Chondrocyte (in vitro differentiated cells): ENCODE measurements at regions not wholly inside any gene's neighbourhood (a gene's known extent, or its start where the extent isn't known, plus 50 kb on each side); places are given as distances from the start of the nearest gene placed in this dataset.

Experiments
- DNase-seq: peaks from one replicate; pipeline ENCODE4 v3.0.0; 2021; ENCODE audit warnings: mixed read lengths, low spot score
- H3K27ac Mint-ChIP-seq: one replicate; pipeline ENCODE4 v1.8.0; 2021; ENCODE audit warnings: mild to moderate bottlenecking, moderate library complexity, mixed read lengths; ENCODE audit not compliant: unreplicated experiment
- H3K27me3 Mint-ChIP-seq: 2 replicates; pipeline ENCODE4 v1.8.0; 2021; ENCODE audit warnings: low read depth, mixed read lengths
- H3K36me3 Mint-ChIP-seq: 2 replicates; pipeline ENCODE4 v1.8.0; 2021; ENCODE audit warnings: low read depth, mixed read lengths
- H3K4me1 Mint-ChIP-seq: 2 replicates; pipeline ENCODE4 v1.8.0; 2021; ENCODE audit warnings: low read depth, mild to moderate bottlenecking, mixed read lengths
- H3K4me3 Mint-ChIP-seq: one replicate; pipeline ENCODE4 v1.8.0; 2021; ENCODE audit warnings: mild to moderate bottlenecking, moderate library complexity, mixed read lengths; ENCODE audit not compliant: unreplicated experiment
- H3K9me3 Mint-ChIP-seq: 2 replicates; pipeline ENCODE4 v1.8.0; 2021; ENCODE audit warnings: low read depth, mixed read lengths
- TF ChIP-seq, protein P1 (sequence below): fragments of 200-600 bp; sonication (generic); IDR thresholded peaks from 2 replicates; pipeline ENCODE4 v1.5.0; 2021; ENCODE audit warnings: antibody characterized with exemption, mild to moderate bottlenecking, moderate library complexity

DNA sequence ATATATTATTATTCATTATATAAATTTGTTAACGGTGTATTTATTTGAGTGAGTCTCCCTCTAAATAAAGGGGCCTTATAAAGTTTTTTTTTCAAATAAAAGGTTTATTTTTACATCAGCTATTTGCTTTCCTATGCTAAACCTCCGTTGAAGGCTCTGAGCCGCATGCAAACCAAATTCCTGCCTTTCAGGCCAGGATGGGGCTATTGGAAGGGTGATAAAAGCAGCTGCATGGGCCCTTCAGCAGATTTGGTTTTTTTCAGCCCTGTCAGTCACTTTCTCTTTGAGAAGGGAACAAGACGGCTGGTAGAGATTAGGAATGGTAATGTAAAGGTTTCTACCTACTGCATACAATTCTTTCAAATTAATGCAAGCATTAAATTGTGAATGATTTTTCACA, 244.2 kb downstream of the WNT5A start:
- Mint-ChIP-seq H3K9me3 (peaks cover 4% of the 10 kb centered on the region), H3K4me3 (no peak overlapping the region), H3K36me3 (peaks cover 3% of the 10 kb centered on the region), H3K4me1 (no peaks in the 10 kb centered on the region), H3K27me3 (no peaks in the 10 kb centered on the region), H3K27ac (no peak overlapping the region)
- TF ChIP-seq, protein P1, sequence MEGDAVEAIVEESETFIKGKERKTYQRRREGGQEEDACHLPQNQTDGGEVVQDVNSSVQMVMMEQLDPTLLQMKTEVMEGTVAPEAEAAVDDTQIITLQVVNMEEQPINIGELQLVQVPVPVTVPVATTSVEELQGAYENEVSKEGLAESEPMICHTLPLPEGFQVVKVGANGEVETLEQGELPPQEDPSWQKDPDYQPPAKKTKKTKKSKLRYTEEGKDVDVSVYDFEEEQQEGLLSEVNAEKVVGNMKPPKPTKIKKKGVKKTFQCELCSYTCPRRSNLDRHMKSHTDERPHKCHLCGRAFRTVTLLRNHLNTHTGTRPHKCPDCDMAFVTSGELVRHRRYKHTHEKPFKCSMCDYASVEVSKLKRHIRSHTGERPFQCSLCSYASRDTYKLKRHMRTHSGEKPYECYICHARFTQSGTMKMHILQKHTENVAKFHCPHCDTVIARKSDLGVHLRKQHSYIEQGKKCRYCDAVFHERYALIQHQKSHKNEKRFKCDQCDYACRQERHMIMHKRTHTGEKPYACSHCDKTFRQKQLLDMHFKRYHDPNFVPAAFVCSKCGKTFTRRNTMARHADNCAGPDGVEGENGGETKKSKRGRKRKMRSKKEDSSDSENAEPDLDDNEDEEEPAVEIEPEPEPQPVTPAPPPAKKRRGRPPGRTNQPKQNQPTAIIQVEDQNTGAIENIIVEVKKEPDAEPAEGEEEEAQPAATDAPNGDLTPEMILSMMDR = no peak
- DNase-seq = no peak

DNA sequence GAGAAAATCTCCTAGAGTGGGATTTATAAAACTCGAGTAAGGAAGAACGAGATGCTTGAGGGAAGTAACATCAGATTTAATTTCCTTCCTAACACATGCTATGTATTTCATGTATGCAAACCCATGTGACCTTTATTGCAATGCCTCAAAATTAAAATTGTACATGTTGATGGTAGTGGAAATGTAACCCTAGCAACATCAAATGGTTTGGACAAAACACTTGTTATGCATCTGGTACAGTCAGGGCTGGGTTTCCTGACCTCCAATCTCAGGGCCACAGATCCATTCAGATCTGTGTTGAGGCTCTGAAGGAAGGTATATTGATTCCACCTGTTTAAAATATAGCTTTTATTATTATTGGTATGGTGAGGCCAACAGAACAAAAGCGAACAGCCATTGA, 246.0 kb downstream of the WNT5A start:
- Mint-ChIP-seq H3K9me3 (peaks cover 4% of the 10 kb centered on the region), H3K27ac (no peak overlapping the region), H3K27me3 (no peaks in the 10 kb centered on the region), H3K36me3 (no peaks in the 10 kb centered on the region), H3K4me3 (no peak overlapping the region), H3K4me1 (no peaks in the 10 kb centered on the region)
- no peak for DNase-seq
- TF ChIP-seq, protein P1 = no peak

DNA sequence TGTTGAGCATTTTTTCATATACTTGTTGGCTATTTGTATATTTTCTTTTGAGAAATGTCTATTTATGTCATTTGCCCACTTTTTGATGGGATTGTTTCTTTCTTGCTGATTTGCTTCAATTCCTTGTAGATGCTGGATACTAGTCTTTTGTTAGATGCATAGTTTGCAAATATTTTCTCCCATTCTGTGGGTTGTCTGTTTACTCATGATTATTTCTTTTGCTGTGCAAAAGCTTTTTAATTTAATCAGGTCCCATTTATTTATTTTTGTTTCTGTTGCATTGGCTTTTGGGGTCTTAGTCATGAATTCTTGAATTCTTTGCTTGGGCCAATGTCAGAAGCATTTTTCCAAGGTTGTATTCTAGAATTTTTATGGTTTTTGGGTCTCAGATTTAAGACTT, 251.7 kb downstream of the WNT5A start:
- no peak overlapping the region for H3K4me3 Mint-ChIP-seq
- no peak overlapping the region for H3K27ac Mint-ChIP-seq
- H3K4me1 Mint-ChIP-seq = no peaks in the 10 kb centered on the region
- no peak for DNase-seq
- peaks cover 7% of the 10 kb centered on the region for H3K9me3 Mint-ChIP-seq
- TF ChIP-seq, protein P1 = no peak
- no peaks in the 10 kb centered on the region for H3K36me3 Mint-ChIP-seq
- H3K27me3 Mint-ChIP-seq = no peaks in the 10 kb centered on the region

DNA sequence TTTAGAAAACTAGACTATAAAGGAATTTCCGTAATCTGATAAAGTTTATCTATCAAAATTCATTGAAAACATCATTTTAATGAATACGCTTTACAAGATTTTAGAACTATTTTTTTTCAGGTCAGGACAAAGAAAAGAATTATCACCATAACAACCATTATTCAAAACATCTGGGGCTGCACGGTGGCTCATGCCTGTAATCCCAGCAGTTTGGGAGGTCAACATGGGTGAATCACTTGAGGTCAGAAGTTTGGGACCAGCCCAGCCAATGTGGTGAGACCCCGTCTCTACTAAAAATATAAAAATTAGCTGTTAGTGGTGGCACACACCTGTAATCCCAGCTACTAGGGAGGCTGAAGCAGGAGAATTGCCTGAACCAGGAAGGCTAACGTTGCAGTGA, 260.4 kb downstream of the WNT5A start:
- no peak for DNase-seq
- H3K36me3 Mint-ChIP-seq = peaks cover 1% of the 10 kb centered on the region
- H3K9me3 Mint-ChIP-seq = peaks cover 3% of the 10 kb centered on the region
- H3K27ac Mint-ChIP-seq = no peak overlapping the region
- no peaks in the 10 kb centered on the region for H3K27me3 Mint-ChIP-seq
- no peaks in the 10 kb centered on the region for H3K4me1 Mint-ChIP-seq
- TF ChIP-seq, protein P1 = no peak
- no peak overlapping the region for H3K4me3 Mint-ChIP-seq

DNA sequence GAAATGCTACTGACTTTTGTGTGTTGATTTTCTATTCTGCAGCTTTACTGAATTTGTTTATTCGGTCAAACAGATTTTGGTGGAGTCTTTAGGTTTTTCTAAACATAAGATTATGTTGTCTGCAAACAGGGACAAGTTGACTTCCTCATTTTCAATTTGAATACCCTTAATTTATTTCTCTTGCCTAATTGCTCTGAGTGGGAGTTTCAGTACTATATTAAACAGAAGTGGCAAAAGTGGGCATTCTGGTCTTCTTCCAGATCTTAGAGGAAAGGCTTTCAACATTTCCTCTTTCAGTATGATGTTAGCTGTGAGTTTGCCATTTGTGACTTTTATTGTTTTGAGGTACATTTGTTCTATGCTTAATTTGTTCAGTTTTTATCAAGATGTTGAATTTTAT, 268.5 kb downstream of the WNT5A start:
- H3K4me1 Mint-ChIP-seq = no peaks in the 10 kb centered on the region
- DNase-seq = no peak
- no peak overlapping the region for H3K27ac Mint-ChIP-seq
- H3K9me3 Mint-ChIP-seq = peaks cover 45% of the 10 kb centered on the region
- no peak overlapping the region for H3K4me3 Mint-ChIP-seq
- peaks cover 13% of the 10 kb centered on the region for H3K36me3 Mint-ChIP-seq
- no peaks in the 10 kb centered on the region for H3K27me3 Mint-ChIP-seq
- TF ChIP-seq, protein P1 = no peak
